A549 (cell line): ENCODE measurements at regions not wholly inside any gene's neighbourhood (a gene's known extent, or its start where the extent isn't known, plus 50 kb on each side); places are given as distances from the start of the nearest gene placed in this dataset.

ENCODE experiments used
- EHF ChIP-seq: fragments of 250-450 bp; sonication (Bioruptor Pico); IDR thresholded peaks from 2 replicates; pipeline ENCODE4 v1.5.0; 2020; ENCODE audit warnings: mild to moderate bottlenecking
- NPAS2 ChIP-seq: fragments of 250-450 bp; sonication (Bioruptor Pico); IDR thresholded peaks from 2 replicates; pipeline ENCODE4 v1.8.0; 2022; ENCODE audit warnings: mild to moderate bottlenecking, moderate library complexity, borderline replicate concordance
- RFX5 ChIP-seq: fragments of 450-650 bp; IDR thresholded peaks from 2 replicates; pipeline ENCODE4 v1.7.1; 2014; ENCODE audit warnings: antibody characterized with exemption, mild to moderate bottlenecking, moderate library complexity
- TF ChIP-seq, protein P1 (sequence below): fragments of >200 bp; sonication (Bioruptor Twin); formaldehyde crosslinking; IDR thresholded peaks from 3 replicates; pipeline ENCODE4 v1.5.1; 2016

DNA sequence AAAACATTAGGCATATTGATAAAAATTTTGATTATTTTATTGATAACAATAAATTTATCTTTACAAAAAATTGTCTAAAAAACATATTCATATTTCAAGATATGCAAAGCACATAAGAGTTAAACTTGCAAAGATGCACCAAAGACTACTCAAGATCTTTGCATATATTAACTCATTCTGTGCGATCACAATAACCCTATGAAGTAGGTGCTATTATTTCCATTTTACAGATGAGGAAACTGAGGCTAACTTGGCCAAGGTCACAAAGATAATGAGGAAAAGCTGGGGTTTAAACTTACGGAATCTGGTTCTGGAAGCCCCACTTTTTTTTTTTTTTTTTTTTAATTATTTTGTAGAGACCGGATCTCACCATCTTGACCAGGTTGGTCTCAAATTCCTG, 94.4 kb upstream of the SERTAD2 start:
- TF ChIP-seq, protein P1, sequence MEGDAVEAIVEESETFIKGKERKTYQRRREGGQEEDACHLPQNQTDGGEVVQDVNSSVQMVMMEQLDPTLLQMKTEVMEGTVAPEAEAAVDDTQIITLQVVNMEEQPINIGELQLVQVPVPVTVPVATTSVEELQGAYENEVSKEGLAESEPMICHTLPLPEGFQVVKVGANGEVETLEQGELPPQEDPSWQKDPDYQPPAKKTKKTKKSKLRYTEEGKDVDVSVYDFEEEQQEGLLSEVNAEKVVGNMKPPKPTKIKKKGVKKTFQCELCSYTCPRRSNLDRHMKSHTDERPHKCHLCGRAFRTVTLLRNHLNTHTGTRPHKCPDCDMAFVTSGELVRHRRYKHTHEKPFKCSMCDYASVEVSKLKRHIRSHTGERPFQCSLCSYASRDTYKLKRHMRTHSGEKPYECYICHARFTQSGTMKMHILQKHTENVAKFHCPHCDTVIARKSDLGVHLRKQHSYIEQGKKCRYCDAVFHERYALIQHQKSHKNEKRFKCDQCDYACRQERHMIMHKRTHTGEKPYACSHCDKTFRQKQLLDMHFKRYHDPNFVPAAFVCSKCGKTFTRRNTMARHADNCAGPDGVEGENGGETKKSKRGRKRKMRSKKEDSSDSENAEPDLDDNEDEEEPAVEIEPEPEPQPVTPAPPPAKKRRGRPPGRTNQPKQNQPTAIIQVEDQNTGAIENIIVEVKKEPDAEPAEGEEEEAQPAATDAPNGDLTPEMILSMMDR, result no peak
- TF ChIP-seq NPAS2 (CRISPR knock-in tag) (no peak), RFX5 (no peak), EHF (no peak)
